ENCODE measurements at regions not wholly inside any gene's neighbourhood (a gene's known extent, or its start where the extent isn't known, plus 50 kb on each side); places are given as distances from the start of the nearest gene placed in this dataset.

DNA sequence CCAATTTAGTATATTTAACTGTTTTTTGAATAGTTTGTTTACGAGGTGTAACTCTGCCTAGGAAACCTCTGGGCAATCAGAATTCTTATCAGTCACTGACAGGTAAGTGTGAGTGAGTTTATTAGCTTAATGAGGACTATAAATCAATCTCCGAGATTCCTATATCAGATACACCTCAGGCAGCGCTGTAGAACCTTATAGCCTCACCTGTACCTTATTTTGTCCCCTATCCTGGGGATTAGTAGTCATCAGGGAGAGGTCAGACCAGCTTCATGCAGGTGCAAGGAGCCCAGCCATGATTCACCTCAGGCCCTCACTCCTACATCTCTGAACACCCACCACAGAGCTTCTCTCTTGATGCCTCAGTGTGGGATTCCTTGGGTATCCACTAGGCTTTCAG, 256.0 kb downstream of the KTN1 start:
- no peak overlapping the region for H3K9ac ChIP-seq (ENCODE audit: low read depth, low read length)
- intact Hi-C loops (cut with micrococcal nuclease) (no loop called here), dilution Hi-C loops (cut with HindIII; ENCODE audit: low sequenced_read_pairs, unreplicated experiment) (no loop called here), in situ Hi-C loops (cut with MboI; ENCODE audit: low sequenced_read_pairs) (no loop called here)
- no peak overlapping the region for H2BK5ac ChIP-seq (ENCODE audit: low read depth, low read length, poor library complexity, severe bottlenecking)
- H3K4me3 ChIP-seq (ENCODE audit: insufficient read depth, low read depth, low read length), result no peak overlapping the region
- H3K36me3 ChIP-seq (ENCODE audit: control insufficient read depth, insufficient read depth, low read length), result no peaks in the 10 kb centered on the region
- ChIA-PET CTCF (no interaction called here), POLR2A (ENCODE audit: unreplicated experiment) (no interaction called here)
- H3K4me2 ChIP-seq (ENCODE audit: low read depth, low read length), result no peak overlapping the region
- no peaks in the 10 kb centered on the region for H4K20me1 ChIP-seq (ENCODE audit: insufficient read depth, low read length)
- H3K79me1 ChIP-seq (ENCODE audit: low read depth in 1 of 2, low read length in 2 of 2), result no peaks in the 10 kb centered on the region
- no peak overlapping the region for H2BK120ac ChIP-seq (ENCODE audit: low read depth, low read length)
- no peak overlapping the region for H3K56ac ChIP-seq (ENCODE audit: extremely low read depth, insufficient read depth, low read length)
- TF ChIP-seq BHLHE40 (IDR thresholded peaks at IDR 0.05; ENCODE audit: low read depth, low read length), result no peak
- no peak for TF ChIP-seq NFE2L2 (IDR thresholded peaks at IDR 0.05; ENCODE audit: low read depth, low read length)
- no peak for TF ChIP-seq MXI1 (IDR thresholded peaks at IDR 0.05; ENCODE audit: borderline replicate concordance, low read depth, low read length)
- no peak for TF ChIP-seq RCOR1 (IDR thresholded peaks at IDR 0.05; ENCODE audit: insufficient replicate concordance, low read length)
- TF ChIP-seq SMC3 (IDR thresholded peaks at IDR 0.05; ENCODE audit: low read depth, low read length), result no peak
- no peak overlapping the region for H2BK20ac ChIP-seq (ENCODE audit: low read depth, low read length)
- H2AK5ac ChIP-seq (ENCODE audit: low read depth, low read length), result no peak overlapping the region
- no peak overlapping the region for H2BK15ac ChIP-seq (ENCODE audit: low read depth, low read length)
- H3K23ac ChIP-seq (ENCODE audit: low read depth, low read length), result no peak overlapping the region
- no peak overlapping the region for H4K8ac ChIP-seq (ENCODE audit: low read depth in 2 of 2, low read length in 2 of 2)
- H3K4ac ChIP-seq (ENCODE audit: low read depth, low read length), result no peak overlapping the region
- H4K5ac ChIP-seq (ENCODE audit: low read depth, low read length), result no peak overlapping the region
- no peaks in the 10 kb centered on the region for H3K9me3 ChIP-seq (ENCODE audit: control insufficient read depth, insufficient read depth, low read length)
- H3K27ac ChIP-seq (ENCODE audit: insufficient read depth, low read length), result no peak overlapping the region
- no CpG with 5 or more reads among the region's 3 CpGs for WGBS, 2 experiments (ENCODE audit: extremely low coverage in 2 of 2, insufficient read length in 1 of 2)
- BruUV-seq (replicated peaks), result no TSS peak
- H3K4me1 ChIP-seq (ENCODE audit: control insufficient read depth, insufficient read depth, low read length), result peaks cover 9% of the 10 kb centered on the region
- no peak overlapping the region for H2AFZ ChIP-seq (replicated peaks; ENCODE audit: low read length, poor library complexity)
- ATAC-seq (ENCODE audit: low read depth), result no peak
- no peak overlapping the region for H4K91ac ChIP-seq (ENCODE audit: insufficient read depth, low read depth, low read length)
- no peak for DNase-seq
- H3K18ac ChIP-seq (ENCODE audit: low read depth, low read length), result no peak overlapping the region
- H2AK9ac ChIP-seq (replicated peaks; ENCODE audit: low read depth, low read length, poor library complexity), result no peak overlapping the region
- no peaks in the 10 kb centered on the region; the same call in 1 of the 2 replicates for H3K27me3 ChIP-seq (ENCODE audit: control insufficient read depth, insufficient read depth, low read length)
- H3K9me1 ChIP-seq (ENCODE audit: insufficient read depth, low read length), result peaks cover 4% of the 10 kb centered on the region
- no peak overlapping the region for H3K14ac ChIP-seq (replicated peaks; ENCODE audit: low read depth, low read length)
